GM13976 (cell line): ENCODE measurements at regions not wholly inside any gene's neighbourhood (a gene's known extent, or its start where the extent isn't known, plus 50 kb on each side); places are given as distances from the start of the nearest gene placed in this dataset.
"Not testable (repeated sequence)": the region's sequence is repeated elsewhere in the genome, so short reads cannot be mapped to it uniquely, and the experiment has no call there.

Source experiments
- DNase-seq: peaks from one replicate; pipeline ENCODE4 v3.0.0; 2012; ENCODE audit warnings: low spot score
- in situ Hi-C: fragments of 300-500 bp; cut with MboI; formaldehyde crosslinking; loops from one replicate; pipeline ENCODE4 v1.12.0; 2022; ENCODE audit warnings: low sequenced_read_pairs, mixed read lengths, inconsistent platforms; ENCODE audit not compliant: unreplicated experiment
- TF ChIP-seq, protein P1 (sequence below): IDR thresholded peaks from 2 replicates; pipeline ENCODE4 v1.5.1; 2012; ENCODE audit warnings: borderline replicate concordance, mild to moderate bottlenecking; ENCODE audit not compliant: insufficient read depth; ENCODE audit errors: extremely low read depth, missing control alignments, control extremely low read depth

DNA sequence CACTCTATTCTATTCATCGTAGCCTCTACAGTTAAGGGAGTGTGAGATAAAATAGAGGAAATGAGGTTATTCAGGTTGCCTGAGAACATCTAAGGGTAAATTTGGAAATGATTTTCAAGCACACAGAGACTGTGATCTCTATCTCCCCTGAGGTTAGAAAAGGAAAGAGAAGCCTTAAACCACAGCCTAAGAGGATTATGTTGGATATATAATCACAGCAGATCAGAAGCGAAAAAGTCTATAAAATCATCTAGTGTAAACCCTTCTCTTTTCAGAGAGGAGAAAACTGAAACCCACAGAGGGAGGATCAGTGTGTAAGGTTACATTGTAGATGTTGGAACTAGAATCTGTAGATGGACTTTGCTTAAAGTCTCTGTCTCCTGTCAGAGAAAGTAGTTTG lies 90.6 kb upstream of the SEMA3E start:
- in situ Hi-C loops, result no loop called here
- DNase-seq, result no peak
- TF ChIP-seq, protein P1, sequence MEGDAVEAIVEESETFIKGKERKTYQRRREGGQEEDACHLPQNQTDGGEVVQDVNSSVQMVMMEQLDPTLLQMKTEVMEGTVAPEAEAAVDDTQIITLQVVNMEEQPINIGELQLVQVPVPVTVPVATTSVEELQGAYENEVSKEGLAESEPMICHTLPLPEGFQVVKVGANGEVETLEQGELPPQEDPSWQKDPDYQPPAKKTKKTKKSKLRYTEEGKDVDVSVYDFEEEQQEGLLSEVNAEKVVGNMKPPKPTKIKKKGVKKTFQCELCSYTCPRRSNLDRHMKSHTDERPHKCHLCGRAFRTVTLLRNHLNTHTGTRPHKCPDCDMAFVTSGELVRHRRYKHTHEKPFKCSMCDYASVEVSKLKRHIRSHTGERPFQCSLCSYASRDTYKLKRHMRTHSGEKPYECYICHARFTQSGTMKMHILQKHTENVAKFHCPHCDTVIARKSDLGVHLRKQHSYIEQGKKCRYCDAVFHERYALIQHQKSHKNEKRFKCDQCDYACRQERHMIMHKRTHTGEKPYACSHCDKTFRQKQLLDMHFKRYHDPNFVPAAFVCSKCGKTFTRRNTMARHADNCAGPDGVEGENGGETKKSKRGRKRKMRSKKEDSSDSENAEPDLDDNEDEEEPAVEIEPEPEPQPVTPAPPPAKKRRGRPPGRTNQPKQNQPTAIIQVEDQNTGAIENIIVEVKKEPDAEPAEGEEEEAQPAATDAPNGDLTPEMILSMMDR, result no peak

DNA sequence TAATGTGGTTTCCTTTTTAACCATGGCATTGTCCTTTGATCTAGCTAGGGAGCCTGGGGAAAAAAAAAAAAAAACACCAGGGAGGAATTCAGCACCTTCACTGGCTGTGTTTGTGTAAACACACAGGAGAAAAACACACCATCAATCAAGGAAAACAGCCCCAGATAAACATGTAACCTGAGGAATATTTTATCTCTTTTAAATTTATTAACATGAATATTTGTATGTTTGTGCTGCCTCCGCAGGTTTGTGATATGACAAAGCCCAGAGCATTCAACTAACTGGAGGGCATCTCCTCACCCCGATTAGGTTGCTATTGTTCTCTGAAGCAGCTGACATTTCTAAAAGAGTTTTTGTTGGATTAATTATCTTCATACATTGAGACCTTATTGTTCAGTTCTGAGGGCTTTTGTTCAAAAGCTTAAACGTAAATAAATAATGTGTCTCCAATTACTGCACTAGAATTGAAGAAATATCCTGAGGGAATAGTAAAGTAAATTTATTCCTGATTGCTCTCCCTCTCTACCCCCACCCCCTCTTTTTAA lies 89.4 kb upstream of the SEMA3E start:
- TF ChIP-seq, protein P1, result no peak
- DNase-seq, result no peak
- in situ Hi-C loops, result no loop called here

DNA sequence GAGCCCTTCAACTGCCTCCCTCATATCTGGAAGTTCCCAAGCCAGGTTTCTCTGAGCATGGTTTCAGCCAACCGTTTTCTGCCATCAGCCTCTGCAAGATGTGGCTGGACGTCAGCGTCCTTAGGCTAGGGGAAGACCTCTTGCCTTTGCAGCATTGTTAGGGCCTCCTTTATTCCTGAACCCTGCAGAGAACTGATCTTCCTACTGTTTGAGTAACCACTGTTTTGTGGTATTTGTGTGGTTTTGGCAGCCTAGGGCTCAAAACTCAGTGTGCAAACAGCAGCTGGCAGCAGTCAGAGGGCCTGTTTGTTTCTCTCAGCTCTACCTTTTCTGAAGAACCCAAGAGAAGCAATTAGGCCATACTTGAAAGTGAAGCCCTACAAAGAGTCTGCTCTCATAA lies 83.4 kb upstream of the SEMA3E start:
- in situ Hi-C loops, result no loop called here
- TF ChIP-seq, protein P1, result no peak

DNA sequence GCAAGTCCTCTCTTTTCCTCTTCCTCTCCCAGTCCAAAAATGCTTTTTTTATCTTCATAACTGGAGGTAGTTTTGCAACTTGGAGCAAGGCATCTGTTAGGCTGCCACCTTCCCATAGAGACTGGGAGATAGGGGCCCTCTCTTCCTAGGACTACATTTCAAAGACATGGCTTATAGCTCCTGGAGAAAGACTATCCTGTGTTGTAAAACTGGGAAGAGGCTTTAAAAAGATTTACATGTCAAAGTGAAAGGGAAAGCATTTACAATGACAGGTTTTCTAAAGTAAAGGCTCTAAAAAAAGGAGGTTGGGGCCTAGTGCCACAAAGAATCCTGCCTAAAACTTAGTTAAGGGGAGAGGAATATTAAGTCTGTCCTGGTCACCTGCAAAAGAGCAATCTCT lies 82.2 kb upstream of the SEMA3E start:
- TF ChIP-seq, protein P1, result no peak
- in situ Hi-C loops, result no loop called here
- DNase-seq, result no peak

More for the DNA sequence above, 83.4 kb upstream of the SEMA3E start:
- no peak for DNase-seq

DNA sequence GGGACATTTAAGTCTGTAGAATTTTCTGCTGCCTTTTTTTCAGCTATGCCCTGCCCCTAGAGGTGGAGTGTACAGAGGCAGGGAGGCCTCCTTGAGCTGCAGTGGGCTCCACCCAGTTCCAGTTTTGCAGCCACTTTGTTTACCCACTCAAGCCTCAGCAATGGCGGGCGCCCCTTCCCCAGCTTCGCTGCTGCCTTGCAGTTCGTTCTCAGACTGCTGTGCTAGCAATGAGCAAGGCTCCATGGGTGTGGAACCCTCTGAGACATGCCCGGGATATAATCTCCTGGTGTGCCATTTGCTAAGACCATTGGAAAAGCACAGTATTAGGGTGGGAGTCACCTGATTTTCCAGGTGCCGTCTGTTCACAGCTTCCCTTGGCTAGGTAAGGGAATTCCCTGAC lies 68.0 kb upstream of the SEMA3E start:
- in situ Hi-C loops, DNase-seq: not testable (repeated sequence)

DNA sequence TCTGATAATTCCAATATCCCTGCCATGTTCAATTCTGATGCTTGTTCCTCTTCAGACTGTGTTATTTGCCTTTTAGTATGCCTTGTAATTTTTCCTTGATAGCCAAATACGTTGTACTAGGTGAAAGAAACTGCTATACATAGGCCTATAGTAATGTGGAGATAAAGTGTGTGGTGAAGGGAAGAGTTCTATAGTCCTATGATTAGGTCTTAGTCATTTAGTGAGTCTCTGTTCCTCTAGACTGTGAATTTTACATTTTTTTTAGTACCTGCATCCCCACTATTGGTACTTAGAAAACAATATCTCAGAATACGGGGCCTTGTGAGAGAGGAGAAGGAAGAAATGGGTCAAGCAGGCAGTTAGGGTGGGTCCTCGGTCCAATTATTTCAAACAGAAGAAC lies 59.6 kb upstream of the SEMA3E start:
- in situ Hi-C loops, result no loop called here
- no peak for DNase-seq
- TF ChIP-seq, protein P1, result no peak

DNA sequence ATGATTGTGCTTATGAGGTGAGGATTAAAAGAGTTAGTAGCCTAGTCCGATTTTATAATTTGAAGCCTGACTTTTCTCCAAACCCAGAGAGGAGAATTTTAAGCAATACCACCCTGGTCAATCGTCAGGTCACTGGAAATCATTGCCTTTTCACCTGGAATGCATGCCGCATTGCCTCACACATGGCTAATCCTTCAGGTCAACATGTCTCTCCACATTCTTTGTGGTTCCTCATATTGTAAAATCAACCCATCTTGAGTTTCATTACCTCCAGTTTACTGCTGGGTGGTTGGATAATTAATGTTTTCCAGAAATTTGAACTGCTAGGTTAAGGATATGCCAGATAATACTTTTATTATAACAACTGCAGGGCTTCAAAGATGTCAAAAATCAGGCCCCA lies 55.6 kb upstream of the SEMA3E start:
- no peak for DNase-seq
- TF ChIP-seq, protein P1, result no peak
- in situ Hi-C loops, result no loop called here
